IMR-90 (cell line): ENCODE measurements at regions not wholly inside any gene's neighbourhood (a gene's known extent, or its start where the extent isn't known, plus 50 kb on each side); places are given as distances from the start of the nearest gene placed in this dataset.

Experiments used
- ATAC-seq: fragments of 200-7000 bp; cut with Tn5 transposase; 2 replicates; pipeline ENCODE4 v1.9.1; 2020; ENCODE audit warnings: low read depth, mild to moderate bottlenecking, moderate library complexity
- BruUV-seq: library from RNA; stranded (reverse); fragments of 400-500 nt; replicated peaks from 2 replicates; lab custom pipeline; 2021; lab: Mats Ljungman, UMichigan
- CTCF ChIA-PET: fragments of 300-600 bp; formaldehyde crosslinking; extraction: SDS; loops from one replicate; lab custom pipeline; 2021; ENCODE audit warnings: antibody characterized with exemption; lab: Yijun Ruan, JAX
- POLR2A ChIA-PET: fragments of 300-600 bp; sonication (Branson Sonifier 250); formaldehyde crosslinking; loops from one replicate; lab custom pipeline; 2022; ENCODE audit warnings: antibody characterized with exemption; ENCODE audit not compliant: unreplicated experiment; lab: Charles Lee
- DNase-seq: peaks from one replicate; pipeline ENCODE4 v3.0.0; 2013
- H2AFZ ChIP-seq: replicated peaks from 2 replicates; pipeline ENCODE3; 2013; ENCODE audit warnings: low read length, mild to moderate bottlenecking; ENCODE audit not compliant: poor library complexity
- H2AK5ac ChIP-seq: 2 replicates; pipeline ENCODE4 v1.6.1; 2013; ENCODE audit warnings: low read depth, low read length, inconsistent platforms
- H2AK9ac ChIP-seq: replicated peaks from 2 replicates; pipeline ENCODE3; 2013; ENCODE audit warnings: mild to moderate bottlenecking, low read depth, low read length, moderate library complexity; ENCODE audit not compliant: poor library complexity
- H2BK120ac ChIP-seq: 2 replicates; pipeline ENCODE4 v1.6.1; 2013; ENCODE audit warnings: low read depth, low read length, inconsistent platforms
- H2BK15ac ChIP-seq: 3 replicates; pipeline ENCODE4 v1.6.1; 2013; ENCODE audit warnings: low read depth, low read length, inconsistent platforms
- H2BK20ac ChIP-seq: 2 replicates; pipeline ENCODE4 v1.6.1; 2013; ENCODE audit warnings: low read depth, mild to moderate bottlenecking, inconsistent platforms, low read length, moderate library complexity
- H2BK5ac ChIP-seq: 2 replicates; pipeline ENCODE4 v1.6.1; 2013; ENCODE audit warnings: mild to moderate bottlenecking, low read depth, low read length, inconsistent platforms; ENCODE audit not compliant: poor library complexity, severe bottlenecking
- H3K14ac ChIP-seq: replicated peaks from 2 replicates; pipeline ENCODE4 v1.6.1; 2013; ENCODE audit warnings: low read depth, low read length, inconsistent platforms
- H3K18ac ChIP-seq: 2 replicates; pipeline ENCODE4 v1.6.1; 2013; ENCODE audit warnings: low read depth, low read length, control low read depth
- H3K23ac ChIP-seq: 2 replicates; pipeline ENCODE4 v1.6.1; 2013; ENCODE audit warnings: low read depth, low read length, inconsistent platforms
- H3K27ac ChIP-seq: 2 replicates; pipeline ENCODE4 v1.5.1; 2013; ENCODE audit warnings: mild to moderate bottlenecking, control low read depth, low read length; ENCODE audit not compliant: insufficient read depth
- H3K27me3 ChIP-seq: 2 replicates; pipeline ENCODE4 v1.6.1; 2013; ENCODE audit warnings: low read length; ENCODE audit not compliant: control insufficient read depth, insufficient read depth
- H3K36me3 ChIP-seq: 2 replicates; pipeline ENCODE4 v1.6.1; 2013; ENCODE audit warnings: low read length, mixed read lengths; ENCODE audit not compliant: control insufficient read depth, insufficient read depth
- H3K4ac ChIP-seq: 2 replicates; pipeline ENCODE4 v1.6.1; 2013; ENCODE audit warnings: low read depth, low read length, inconsistent platforms
- H3K4me1 ChIP-seq: 2 replicates; pipeline ENCODE4 v1.6.1; 2013; ENCODE audit warnings: low read length, mixed read lengths; ENCODE audit not compliant: control insufficient read depth, insufficient read depth
- H3K4me2 ChIP-seq: 2 replicates; pipeline ENCODE4 v1.6.1; 2013; ENCODE audit warnings: low read depth, mild to moderate bottlenecking, control low read depth, low read length, moderate library complexity
- H3K4me3 ChIP-seq: 2 replicates; pipeline ENCODE4 v1.5.1; 2013; ENCODE audit warnings: low read depth, mild to moderate bottlenecking, control low read depth, low read length, moderate library complexity; ENCODE audit not compliant: insufficient read depth
- H3K56ac ChIP-seq: 2 replicates; pipeline ENCODE4 v1.6.1; 2013; ENCODE audit warnings: low read length, inconsistent platforms; ENCODE audit not compliant: insufficient read depth; ENCODE audit errors: extremely low read depth
- H3K79me1 ChIP-seq, 2 experiments: 2 replicates each; pipeline ENCODE4 v1.6.1; 2013; ENCODE audit warnings: low read length in 2 of 2, inconsistent platforms in 1 of 2, low read depth in 1 of 2
- H3K9ac ChIP-seq: 2 replicates; pipeline ENCODE4 v1.6.1; 2013; ENCODE audit warnings: low read depth, low read length, control low read depth
- H3K9me1 ChIP-seq: 2 replicates; pipeline ENCODE4 v1.6.1; 2013; ENCODE audit warnings: low read length, inconsistent platforms; ENCODE audit not compliant: insufficient read depth
- H3K9me3 ChIP-seq: 2 replicates; pipeline ENCODE4 v1.6.1; 2013; ENCODE audit warnings: low read length; ENCODE audit not compliant: control insufficient read depth, insufficient read depth
- H4K20me1 ChIP-seq: 2 replicates; pipeline ENCODE4 v1.6.1; 2013; ENCODE audit warnings: low read length, inconsistent platforms; ENCODE audit not compliant: insufficient read depth
- H4K5ac ChIP-seq: 2 replicates; pipeline ENCODE4 v1.6.1; 2013; ENCODE audit warnings: mild to moderate bottlenecking, low read depth, low read length, control low read depth
- H4K8ac ChIP-seq, 2 experiments: 2 replicates each; pipeline ENCODE4 v1.6.1; 2013; ENCODE audit warnings: low read depth in 2 of 2, low read length in 2 of 2, control low read depth in 1 of 2, inconsistent platforms in 1 of 2
- H4K91ac ChIP-seq: 2 replicates; pipeline ENCODE4 v1.6.1; 2013; ENCODE audit warnings: low read depth, low read length, inconsistent platforms; ENCODE audit not compliant: insufficient read depth
- NFE2L2 ChIP-seq: fragments of 150-350 bp; IDR thresholded peaks from 2 replicates; pipeline ENCODE4 v1.6.1; 2016; ENCODE audit warnings: low read depth, mild to moderate bottlenecking, low read length
- WGBS, 2 experiments: methylation state at CpG; one replicate each; pipeline versions ENCODE4 v1.1.5 to v1.1.7; 2013; ENCODE audit warnings: missing lambda C conversion rate in 2 of 2; ENCODE audit not compliant: insufficient read length in 1 of 2; ENCODE audit errors: extremely low coverage in 2 of 2; 5-methylcytosine and 5-hydroxymethylcytosine counted together
- dilution Hi-C: fragments of 300-500 bp; cut with HindIII; formaldehyde crosslinking; loops from one replicate; pipeline ENCODE4 v1.14.3; 2018; ENCODE audit warnings: low sequenced_read_pairs; ENCODE audit not compliant: unreplicated experiment
- in situ Hi-C: fragments of 300-500 bp; cut with MboI; formaldehyde crosslinking; loops from 3 replicates; pipeline ENCODE4 v1.14.3; 2019; ENCODE audit warnings: low sequenced_read_pairs, inconsistent platforms, mixed read lengths
- intact Hi-C: fragments of 100-400 bp; cut with micrococcal nuclease; formaldehyde crosslinking; loops from 2 replicates; pipeline ENCODE4 v1.10.0; 2022

- no peak for DNase-seq
- no peak overlapping the region for H2AK5ac ChIP-seq
- H4K91ac ChIP-seq: no peak overlapping the region
- H3K9ac ChIP-seq: no peak overlapping the region
- no peak overlapping the region for H2AK9ac ChIP-seq
- 87% methylated on average over 3 of the region's 4 CpGs; no CpG with 5 or more reads in 1 of the 2 experiments for WGBS, 2 experiments
- no peak overlapping the region for H4K5ac ChIP-seq
- no TSS peak for BruUV-seq
- no peak for TF ChIP-seq NFE2L2
- H3K9me3 ChIP-seq: 0 out of 2 replicates have a peak, but pooled peaks cover 2% of the 10 kb centered on the region
- H2BK120ac ChIP-seq: no peak overlapping the region
- H3K27ac ChIP-seq: no peak overlapping the region
- no peaks in the 10 kb centered on the region for H4K20me1 ChIP-seq
- intact Hi-C loops (no loop called here), in situ Hi-C loops (no loop called here), dilution Hi-C loops (no loop called here)
- H3K4me3 ChIP-seq: no peak overlapping the region
- no peak overlapping the region for H2BK20ac ChIP-seq
- H3K4ac ChIP-seq: no peak overlapping the region
- ChIA-PET CTCF (no interaction called here), POLR2A (interaction anchor here (0.6 kb wide), 1 partner anchor 59 kb away, joined by 7 read pairs; no protein-coding TSS in a partner anchor)
- no peak overlapping the region for H3K4me2 ChIP-seq
- no peak overlapping the region for H3K56ac ChIP-seq
- no peak overlapping the region for H3K14ac ChIP-seq
- no peak overlapping the region for H2BK5ac ChIP-seq
- no peaks in the 10 kb centered on the region for H3K36me3 ChIP-seq
- no peaks in the 10 kb centered on the region; the same call in 1 of the 2 replicates for H3K27me3 ChIP-seq
- H3K79me1 ChIP-seq: no peaks in the 10 kb centered on the region
- no peak overlapping the region for H3K23ac ChIP-seq
- no peak overlapping the region for H4K8ac ChIP-seq
- no peaks in the 10 kb centered on the region for H3K9me1 ChIP-seq
- H2AFZ ChIP-seq: no peak overlapping the region
- no peak overlapping the region for H3K18ac ChIP-seq
- no peaks in the 10 kb centered on the region for H3K4me1 ChIP-seq
- H2BK15ac ChIP-seq: no peak overlapping the region
- ATAC-seq: no peak
Observed at GRCh38 chr15:37691911-37692310, 242.5 kb upstream of the TMCO5A start.
